ENCODE measurements at regions not wholly inside any gene's neighbourhood (a gene's known extent, or its start where the extent isn't known, plus 50 kb on each side); places are given as distances from the start of the nearest gene placed in this dataset.

GRCh38 chr11:126127898-126128297 lies 65.2 kb upstream of the CDON start:
- DNase-seq: no peak

GRCh38 chr11:126127284-126127845 lies 64.7 kb upstream of the CDON start:
- no peak for DNase-seq

GRCh38 chr11:126124231-126124661 lies 61.6 kb upstream of the CDON start:
- no peak for DNase-seq

GRCh38 chr11:126123686-126124085 lies 61.0 kb upstream of the CDON start:
- DNase-seq: no peak

- DNase-seq: no peak
Measured at GRCh38 chr11:126122863-126123262, 60.2 kb upstream of the CDON start.

- no peak for DNase-seq
Measured at GRCh38 chr11:126121296-126121695, 58.6 kb upstream of the CDON start.

GRCh38 chr11:126118806-126119205 lies 56.1 kb upstream of the CDON start:
- DNase-seq: no peak

GRCh38 chr11:126115816-126116331 lies 53.2 kb upstream of the CDON start:
- DNase-seq: no peak

GRCh38 chr11:126115127-126115495 lies 52.4 kb upstream of the CDON start:
- no peak for DNase-seq

GRCh38 chr11:126114486-126115126 lies 51.9 kb upstream of the CDON start:
- DNase-seq: no peak

- DNase-seq: no peak
Measured at GRCh38 chr11:126113963-126114362, 51.3 kb upstream of the CDON start.

GRCh38 chr11:126113515-126113957 lies 50.9 kb upstream of the CDON start:
- no peak for DNase-seq

GRCh38 chr11:126113012-126113411 lies 50.3 kb upstream of the CDON start:
- DNase-seq: no peak

GRCh38 chr11:126112547-126112946 lies 49.9 kb upstream of the CDON start:
- DNase-seq: no peak
